Tibial artery (tissue), 4 donors: ENCODE measurements at regions not wholly inside any gene's neighbourhood (a gene's known extent, or its start where the extent isn't known, plus 50 kb on each side); places are given as distances from the start of the nearest gene placed in this dataset.
"Not testable (repeated sequence)": the region's sequence is repeated elsewhere in the genome, so short reads cannot be mapped to it uniquely, and the experiment has no call there.

Experiments used
- DNase-seq, 2 donors: peaks; one replicate each; pipeline ENCODE4 v3.0.0-alpha.2; 2019
- H3K27ac ChIP-seq, 2 donors: fragments of 200-600 bp; sonication (generic) in 1 of 2; 1 replicate in 1 of 2; 2 replicates in 1 of 2; pipeline ENCODE4 v1.5.1; 2018 to 2019; ENCODE audit warnings: mild to moderate bottlenecking in 1 of 2
- H3K27me3 ChIP-seq, 2 donors: fragments of 200-600 bp; sonication (generic) in 1 of 2; one replicate each; pipeline versions ENCODE4 v1.5.1 to v1.6.0; 2016 to 2019
- H3K36me3 ChIP-seq, 3 donors: fragments of 200-600 bp; sonication (generic) in 2 of 3; one replicate each; pipeline ENCODE4 v1.5.1; 2016 to 2019; ENCODE audit warnings: mild to moderate bottlenecking in 2 of 3
- H3K4me1 ChIP-seq, 4 donors: fragments of 200-600 bp; sonication (generic) in 2 of 4; 1 replicate in 3 of 4; 2 replicates in 1 of 4; pipeline ENCODE4 v1.5.1; 2016 to 2019
- H3K4me3 ChIP-seq, 2 donors: fragments of 200-600 bp; sonication (generic) in 1 of 2; 1 replicate in 1 of 2; 2 replicates in 1 of 2; pipeline ENCODE4 v1.5.1; 2018 to 2019; ENCODE audit warnings: mild to moderate bottlenecking in 2 of 2
- H3K9me3 ChIP-seq, 3 donors: fragments of 200-600 bp; sonication (generic) in 1 of 3; one replicate each; pipeline ENCODE4 v1.5.1; 2016 to 2019
- intact Hi-C: fragments of 100-400 bp; cut with DNase I; formaldehyde crosslinking; loops from one replicate; pipeline ENCODE4 v1.15.0; 2023; ENCODE audit warnings: low total_unique reads
- TF ChIP-seq, protein P1 (sequence below), 2 experiments: fragments of 200-600 bp in 1 of 2; fragments of 450-650 bp in 1 of 2; IDR thresholded peaks; one replicate each; pipeline ENCODE4 v1.5.1; 2017 to 2019; ENCODE audit warnings: antibody characterized with exemption in 2 of 2, mild to moderate bottlenecking in 1 of 2, moderate library complexity in 1 of 2

DNA sequence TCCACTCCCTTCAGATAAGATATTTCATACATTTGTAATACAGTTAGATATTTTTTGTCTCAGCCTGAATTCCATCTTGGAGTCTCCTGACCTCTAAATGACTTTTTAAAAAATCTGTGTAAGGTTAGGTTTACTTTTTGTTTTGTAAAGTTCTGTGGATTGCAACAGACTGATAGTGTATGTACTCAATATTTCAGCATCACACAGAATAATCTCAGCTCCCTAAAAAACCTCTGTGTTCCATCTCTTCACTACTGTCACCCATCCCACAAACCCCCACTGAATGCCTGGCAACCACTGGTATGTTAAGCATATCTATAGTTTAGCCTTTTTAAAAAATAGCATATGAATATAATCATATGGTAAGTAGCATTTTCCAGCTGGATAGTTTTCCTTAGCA, 951.1 kb upstream of the ADAMTS5 start:
- H3K36me3 ChIP-seq, DNase-seq, intact Hi-C loops: not testable (repeated sequence)

DNA sequence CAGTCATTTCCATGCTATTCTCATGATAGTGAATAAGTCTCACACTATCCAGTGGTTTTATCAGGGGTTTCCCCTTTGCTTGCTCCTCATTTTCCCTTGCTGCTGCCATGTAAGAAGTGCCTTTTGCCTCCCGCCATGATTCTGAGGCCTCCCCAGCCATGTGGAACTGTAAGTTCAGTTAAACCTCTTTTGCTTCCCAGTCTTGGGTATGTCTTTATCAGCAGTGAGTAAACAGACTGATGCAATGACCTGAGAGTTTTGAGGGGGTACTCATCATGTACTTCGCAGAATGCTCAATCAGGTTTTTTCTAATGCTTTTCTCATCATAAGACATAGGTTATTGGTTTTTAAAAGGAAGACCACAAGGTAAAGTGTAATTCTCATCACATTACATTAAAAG, 949.4 kb upstream of the ADAMTS5 start:
- DNase-seq, H3K27ac ChIP-seq, intact Hi-C loops: not testable (repeated sequence)

More for the DNA sequence above, 951.1 kb upstream of the ADAMTS5 start:
- H3K4me3 ChIP-seq, H3K4me1 ChIP-seq, H3K9me3 ChIP-seq, H3K27me3 ChIP-seq, H3K27ac ChIP-seq: not testable (repeated sequence)

DNA sequence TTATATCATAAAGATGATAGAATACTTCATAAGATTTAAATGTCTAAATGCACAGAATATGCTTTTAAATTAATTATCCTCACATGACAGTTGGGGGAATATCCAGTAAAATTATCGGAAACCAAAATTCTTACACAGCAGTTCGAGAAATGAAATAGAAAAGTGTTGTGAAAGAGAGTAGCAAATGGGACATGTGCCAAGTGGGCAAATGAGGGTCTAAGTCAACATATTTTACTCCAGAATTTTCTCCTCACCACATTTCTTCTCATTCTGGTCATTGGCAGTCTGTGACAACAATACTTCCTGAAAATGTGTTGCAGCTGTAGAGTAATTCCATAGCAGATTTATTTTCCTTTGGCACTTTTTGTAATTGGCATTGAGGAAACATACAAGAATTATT, 945.2 kb upstream of the ADAMTS5 start:
- H3K27ac ChIP-seq, H3K4me3 ChIP-seq, H3K27me3 ChIP-seq, H3K9me3 ChIP-seq, intact Hi-C loops, DNase-seq, H3K4me1 ChIP-seq, H3K36me3 ChIP-seq: not testable (repeated sequence)

More for the DNA sequence above, 949.4 kb upstream of the ADAMTS5 start:
- not testable (repeated sequence) for H3K4me1 ChIP-seq, H3K27me3 ChIP-seq, H3K9me3 ChIP-seq, H3K36me3 ChIP-seq, H3K4me3 ChIP-seq

DNA sequence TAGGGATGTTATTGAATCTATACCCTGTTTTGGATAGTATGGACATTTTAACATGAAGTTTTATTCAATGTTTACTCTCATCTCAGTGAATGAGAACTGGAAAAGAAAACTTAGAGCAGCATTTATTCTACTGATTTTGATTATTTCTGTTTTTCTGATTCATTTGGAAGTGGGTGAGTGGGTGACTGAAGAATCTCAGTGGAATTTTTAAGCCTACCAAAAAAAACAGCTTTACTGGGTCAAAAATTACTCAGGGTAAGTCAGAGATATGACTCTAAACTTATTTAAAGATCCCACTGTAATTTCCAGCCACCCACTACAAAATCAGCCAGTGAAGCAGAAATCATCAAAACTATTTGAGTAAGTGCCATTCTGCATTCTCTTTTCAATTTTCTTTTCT, 942.6 kb upstream of the ADAMTS5 start:
- DNase-seq, H3K9me3 ChIP-seq, H3K27me3 ChIP-seq, H3K4me3 ChIP-seq, intact Hi-C loops, H3K36me3 ChIP-seq, H3K4me1 ChIP-seq, H3K27ac ChIP-seq: not testable (repeated sequence)

DNA sequence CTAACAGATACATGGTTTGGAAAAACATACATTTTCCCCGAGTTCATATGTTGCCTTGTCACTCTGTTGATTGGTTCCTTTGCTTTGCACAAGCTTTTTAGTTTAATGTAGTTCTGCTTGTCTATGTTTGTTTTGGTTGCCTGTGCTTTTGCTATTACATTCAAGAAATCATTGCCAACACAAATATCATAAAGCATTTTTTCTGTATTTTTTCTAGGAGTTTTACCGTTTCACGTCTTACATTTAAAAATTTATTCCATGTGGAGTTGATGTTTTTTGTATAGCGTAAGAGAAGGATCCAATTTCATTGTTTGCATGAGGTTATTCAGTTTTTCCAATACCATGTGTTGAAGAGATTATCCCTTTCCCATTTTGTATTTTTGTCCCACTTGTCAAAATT, 941.9 kb upstream of the ADAMTS5 start:
- H3K36me3 ChIP-seq, H3K4me1 ChIP-seq, H3K27me3 ChIP-seq, DNase-seq, H3K4me3 ChIP-seq, H3K27ac ChIP-seq, intact Hi-C loops, H3K9me3 ChIP-seq: not testable (repeated sequence)

DNA sequence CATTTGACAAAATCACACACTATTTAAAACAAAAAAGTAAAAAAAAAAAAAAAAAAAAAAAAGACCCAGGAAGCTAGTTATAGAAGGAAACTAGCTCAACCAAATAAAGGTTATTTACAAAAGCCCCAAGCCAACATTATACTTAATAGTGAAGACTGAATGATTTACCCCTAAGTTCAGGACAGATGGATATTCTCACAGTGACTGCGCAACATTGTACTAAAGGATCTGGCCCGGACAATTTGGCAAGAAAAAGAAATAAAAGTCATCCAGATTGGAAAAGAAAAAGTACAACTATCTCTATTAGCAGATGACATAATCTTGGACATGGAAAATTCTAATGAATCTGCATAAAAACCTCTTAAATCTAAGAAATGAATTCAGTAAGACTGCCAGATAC, 936.0 kb upstream of the ADAMTS5 start:
- DNase-seq, H3K4me3 ChIP-seq, H3K27me3 ChIP-seq, H3K27ac ChIP-seq, H3K4me1 ChIP-seq, H3K36me3 ChIP-seq, H3K9me3 ChIP-seq, intact Hi-C loops: not testable (repeated sequence)

DNA sequence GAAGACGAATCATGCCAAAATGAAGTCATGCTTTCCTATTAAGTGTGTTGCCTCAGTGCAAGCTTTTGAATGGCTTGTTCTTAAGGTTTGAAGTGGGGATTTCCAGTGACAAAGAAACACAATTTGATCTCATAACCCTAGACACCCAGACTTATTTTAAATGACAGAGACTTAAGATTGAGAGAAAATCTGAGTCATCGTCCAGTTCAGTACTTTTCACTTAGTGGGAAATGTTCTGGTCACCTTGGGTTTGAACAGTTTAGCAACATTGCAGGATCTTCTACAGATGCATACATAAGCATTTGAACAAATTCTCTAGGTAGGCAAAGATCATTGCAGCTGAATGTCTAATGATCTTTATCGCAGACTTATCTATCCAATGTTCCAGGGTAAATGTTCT, 926.7 kb upstream of the ADAMTS5 start:
- H3K36me3 ChIP-seq, DNase-seq, intact Hi-C loops, H3K4me1 ChIP-seq, H3K9me3 ChIP-seq, H3K27ac ChIP-seq, H3K27me3 ChIP-seq, H3K4me3 ChIP-seq: not testable (repeated sequence)

DNA sequence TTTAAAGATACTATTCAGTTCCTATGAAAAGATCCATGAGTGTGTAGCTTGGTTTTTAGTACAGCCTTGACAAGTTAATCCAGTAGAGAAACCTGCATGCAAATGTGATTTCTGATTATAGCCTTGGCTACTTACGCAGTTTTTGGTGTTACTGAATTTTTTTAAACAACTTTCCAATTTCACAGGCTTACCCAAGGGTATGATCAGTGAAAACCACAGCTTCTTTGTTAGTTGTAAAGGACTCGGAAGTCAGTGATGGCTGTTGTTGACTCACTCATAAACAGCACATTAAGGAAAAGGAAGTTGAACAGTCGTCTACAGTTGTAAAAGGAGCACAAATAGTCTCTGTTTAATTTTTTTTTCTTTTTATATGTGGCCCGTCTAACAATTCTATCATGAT, 924.6 kb upstream of the ADAMTS5 start:
- intact Hi-C loops, DNase-seq: not testable (repeated sequence)

DNA sequence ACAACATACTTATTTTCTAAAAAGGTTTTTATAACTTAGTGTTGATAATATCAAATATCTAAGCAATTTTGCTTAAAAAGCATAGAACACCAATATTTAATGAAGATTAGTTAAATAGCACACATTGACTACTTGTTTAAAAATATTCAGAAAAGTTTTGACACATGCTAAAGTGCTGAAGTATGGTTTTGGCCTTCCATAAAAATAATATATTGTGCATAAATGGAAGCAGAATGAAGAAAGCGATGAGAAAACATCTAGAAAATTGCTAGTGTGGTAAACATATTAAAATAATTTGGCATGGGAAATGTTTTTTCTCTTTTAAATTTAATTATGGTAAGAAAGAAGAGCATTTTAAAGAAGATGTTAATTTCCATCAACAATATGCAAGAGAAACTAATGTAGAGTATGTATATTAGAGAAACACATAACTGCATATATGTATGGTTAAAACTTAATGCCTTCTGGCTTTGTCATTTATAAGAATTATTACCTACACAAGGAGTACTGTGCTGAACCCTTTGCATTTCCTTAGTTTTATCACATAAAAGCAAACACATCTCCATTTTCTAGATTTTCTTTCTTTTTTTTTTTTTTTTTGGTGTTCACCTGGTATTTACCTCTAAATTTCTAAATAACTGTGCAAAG, 921.0 kb upstream of the ADAMTS5 start:
- H3K9me3 ChIP-seq, DNase-seq, H3K4me1 ChIP-seq, H3K27ac ChIP-seq, H3K36me3 ChIP-seq, H3K27me3 ChIP-seq, H3K4me3 ChIP-seq, intact Hi-C loops: not testable (repeated sequence)

More for the DNA sequence above, 924.6 kb upstream of the ADAMTS5 start:
- not testable (repeated sequence) for H3K9me3 ChIP-seq, H3K27me3 ChIP-seq, H3K27ac ChIP-seq, H3K4me3 ChIP-seq, H3K36me3 ChIP-seq, H3K4me1 ChIP-seq

DNA sequence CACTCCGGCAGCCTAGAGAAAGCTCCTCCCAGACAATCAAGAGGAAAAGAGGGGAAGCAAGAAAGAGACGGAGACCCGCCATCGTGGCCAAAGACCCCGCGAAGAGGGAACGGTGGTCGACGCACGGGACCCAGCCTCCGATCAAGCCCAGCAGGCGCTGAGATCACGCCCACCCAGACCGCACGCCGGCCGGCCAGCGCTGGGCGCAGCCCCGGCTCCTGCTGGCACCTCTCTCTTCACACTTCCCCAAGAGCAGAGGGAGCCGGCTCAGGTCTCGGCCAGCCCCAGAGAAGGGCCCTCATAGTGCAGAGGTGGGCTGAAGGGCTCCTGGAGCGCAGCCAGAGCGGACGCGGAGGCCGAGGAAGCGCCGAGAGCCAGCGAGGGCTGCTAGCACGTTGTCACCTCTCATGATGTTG, 918.4 kb upstream of the ADAMTS5 start:
- Histone ChIP-seq H3K9me3 (no peaks in the 10 kb centered on the region), H3K27me3 (no peaks in the 10 kb centered on the region), H3K4me3 (no peak overlapping the region), H3K27ac (no peak overlapping the region), H3K4me1 (no peaks in the 10 kb centered on the region), H3K36me3 (no peaks in the 10 kb centered on the region)
- no peak for DNase-seq
- TF ChIP-seq, protein P1, sequence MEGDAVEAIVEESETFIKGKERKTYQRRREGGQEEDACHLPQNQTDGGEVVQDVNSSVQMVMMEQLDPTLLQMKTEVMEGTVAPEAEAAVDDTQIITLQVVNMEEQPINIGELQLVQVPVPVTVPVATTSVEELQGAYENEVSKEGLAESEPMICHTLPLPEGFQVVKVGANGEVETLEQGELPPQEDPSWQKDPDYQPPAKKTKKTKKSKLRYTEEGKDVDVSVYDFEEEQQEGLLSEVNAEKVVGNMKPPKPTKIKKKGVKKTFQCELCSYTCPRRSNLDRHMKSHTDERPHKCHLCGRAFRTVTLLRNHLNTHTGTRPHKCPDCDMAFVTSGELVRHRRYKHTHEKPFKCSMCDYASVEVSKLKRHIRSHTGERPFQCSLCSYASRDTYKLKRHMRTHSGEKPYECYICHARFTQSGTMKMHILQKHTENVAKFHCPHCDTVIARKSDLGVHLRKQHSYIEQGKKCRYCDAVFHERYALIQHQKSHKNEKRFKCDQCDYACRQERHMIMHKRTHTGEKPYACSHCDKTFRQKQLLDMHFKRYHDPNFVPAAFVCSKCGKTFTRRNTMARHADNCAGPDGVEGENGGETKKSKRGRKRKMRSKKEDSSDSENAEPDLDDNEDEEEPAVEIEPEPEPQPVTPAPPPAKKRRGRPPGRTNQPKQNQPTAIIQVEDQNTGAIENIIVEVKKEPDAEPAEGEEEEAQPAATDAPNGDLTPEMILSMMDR (IDR thresholded peaks at IDR 0.05), result no peak
- intact Hi-C loops, result no loop called here

DNA sequence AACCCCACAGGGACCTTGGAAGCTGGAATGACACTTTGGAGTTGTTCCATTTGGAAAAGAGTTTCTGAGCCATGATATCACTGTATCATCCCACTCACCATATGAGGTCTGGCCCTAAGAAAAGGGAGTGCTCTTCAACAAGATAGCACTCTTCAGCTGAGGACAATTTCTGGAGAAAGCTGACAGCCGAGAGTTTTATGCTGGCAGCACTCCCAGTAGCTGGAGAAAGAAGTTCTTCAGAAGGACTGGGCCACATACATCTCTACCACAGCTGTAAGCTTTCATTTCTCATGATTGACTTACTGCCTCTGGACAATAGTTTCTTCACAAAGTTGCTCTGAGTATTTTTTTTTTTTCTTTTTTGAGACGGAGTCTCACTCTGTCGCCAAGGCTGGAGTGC, 914.4 kb upstream of the ADAMTS5 start:
- H3K27ac ChIP-seq, H3K36me3 ChIP-seq, DNase-seq, H3K9me3 ChIP-seq, H3K27me3 ChIP-seq, H3K4me1 ChIP-seq, intact Hi-C loops, H3K4me3 ChIP-seq: not testable (repeated sequence)

DNA sequence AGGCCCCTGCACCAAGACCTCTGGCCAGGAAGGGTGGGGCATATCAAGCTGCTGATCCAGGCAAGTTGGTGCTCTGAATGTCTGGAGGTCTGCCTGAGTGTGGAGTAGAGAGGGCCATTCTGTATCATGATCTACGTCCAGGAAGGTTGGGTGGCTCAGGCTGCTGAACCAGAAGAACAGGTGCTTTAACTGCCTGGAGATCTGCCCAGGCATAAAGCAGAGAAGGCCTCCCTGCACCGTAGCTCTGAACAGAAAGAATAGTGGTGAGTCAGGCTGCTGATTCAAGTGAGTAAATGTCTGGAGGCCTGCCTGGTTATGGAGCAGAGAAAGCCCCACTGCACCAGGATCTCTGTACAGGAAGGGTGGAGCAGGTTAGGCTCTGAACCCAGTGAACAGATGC, 905.5 kb upstream of the ADAMTS5 start:
- H3K27ac ChIP-seq, intact Hi-C loops, H3K27me3 ChIP-seq, H3K4me3 ChIP-seq, DNase-seq, H3K9me3 ChIP-seq, H3K36me3 ChIP-seq, H3K4me1 ChIP-seq: not testable (repeated sequence)

DNA sequence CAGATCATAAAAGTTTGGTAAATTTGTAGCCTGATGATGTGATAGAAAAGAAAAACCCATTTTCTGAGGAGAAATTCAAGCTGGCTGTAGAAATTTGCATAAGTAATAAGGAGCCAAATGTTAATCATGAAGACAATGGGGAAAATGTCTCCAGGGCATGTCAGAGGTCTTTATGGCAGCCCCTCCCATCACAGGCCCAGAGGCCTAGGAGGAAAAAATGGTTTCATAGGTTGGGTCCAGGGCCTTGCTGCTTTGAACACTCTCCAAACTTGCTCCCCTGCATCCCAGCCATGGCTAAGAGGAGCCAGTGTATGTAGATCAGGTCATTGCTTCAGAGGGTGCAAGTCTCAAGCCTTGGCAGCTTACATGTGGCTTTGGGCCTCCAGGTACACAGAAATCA, 903.9 kb upstream of the ADAMTS5 start:
- H3K4me1 ChIP-seq, intact Hi-C loops, H3K27me3 ChIP-seq: not testable (repeated sequence)

DNA sequence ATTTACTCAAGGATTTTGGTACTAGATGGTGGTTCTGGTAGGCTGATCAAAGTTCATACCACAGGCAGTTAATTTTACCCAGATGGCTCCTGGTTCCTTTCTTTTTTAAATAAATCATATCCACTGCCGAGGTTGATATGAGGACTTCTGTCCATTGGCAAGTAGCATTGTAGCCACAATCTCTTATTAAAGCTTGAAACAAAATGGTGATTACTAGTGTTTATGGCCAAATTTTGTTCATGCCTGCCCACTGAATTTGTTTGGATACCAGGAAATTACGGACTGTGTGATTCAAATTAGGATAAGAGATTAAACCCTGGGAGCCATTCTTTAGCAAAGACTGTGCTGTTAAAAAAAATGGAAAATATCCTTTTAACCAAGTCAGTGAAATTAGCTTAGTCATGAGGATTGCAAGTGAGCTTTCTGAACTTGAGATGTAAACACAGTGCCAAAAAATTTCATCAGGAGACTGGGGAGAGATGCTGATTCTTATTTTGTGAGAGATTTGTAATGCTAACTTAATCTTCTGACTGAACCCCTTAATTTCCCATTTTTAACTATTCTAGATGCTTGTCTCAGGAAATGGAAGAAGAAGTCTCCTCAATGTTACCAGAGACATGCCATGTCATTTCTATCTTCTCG, 893.5 kb upstream of the ADAMTS5 start:
- DNase-seq, H3K9me3 ChIP-seq, H3K27me3 ChIP-seq, H3K4me3 ChIP-seq, H3K4me1 ChIP-seq, intact Hi-C loops, H3K36me3 ChIP-seq, H3K27ac ChIP-seq: not testable (repeated sequence)

More for the DNA sequence above, 903.9 kb upstream of the ADAMTS5 start:
- H3K36me3 ChIP-seq, H3K4me3 ChIP-seq, H3K27ac ChIP-seq, DNase-seq, H3K9me3 ChIP-seq: not testable (repeated sequence)
